ENCODE measurements at regions not wholly inside any gene's neighbourhood (a gene's known extent, or its start where the extent isn't known, plus 50 kb on each side); places are given as distances from the start of the nearest gene placed in this dataset.

- H3K36me3 ChIP-seq, result no peaks in the 10 kb centered on the region
- intact Hi-C loops (cut with DNase I), result no loop called here
- peaks cover 6% of the 10 kb centered on the region for H3K4me1 ChIP-seq
- H3K4me3 ChIP-seq, result no peak overlapping the region
- H3K27ac ChIP-seq, result no peak overlapping the region
- H3K27me3 ChIP-seq, result no peaks in the 10 kb centered on the region
- no peak for TF ChIP-seq POLR2A (IDR thresholded peaks at IDR 0.05)
- no peak for TF ChIP-seq POLR2AphosphoS5 (IDR thresholded peaks at IDR 0.05; ENCODE audit: insufficient read depth in 1 of 2, low read depth in 1 of 2)
- no peak for TF ChIP-seq CTCF (IDR thresholded peaks at IDR 0.05)
- no peaks in the 10 kb centered on the region for H3K9me3 ChIP-seq
- no peak for DNase-seq (ENCODE audit: extremely low spot score in 2 of 2)
Observed at GRCh38 chr12:91556909-91557308, 374.3 kb upstream of the DCN start.

GRCh38 chr12:91555436-91556415 is 373.1 kb upstream of the DCN start:
- no peak overlapping the region for H3K27ac ChIP-seq
- no peaks in the 10 kb centered on the region for H3K36me3 ChIP-seq
- intact Hi-C loops (cut with DNase I), result no loop called here
- H3K4me1 ChIP-seq, result peaks cover 6% of the 10 kb centered on the region
- no peak for DNase-seq (ENCODE audit: extremely low spot score in 2 of 2)
- H3K9me3 ChIP-seq, result no peaks in the 10 kb centered on the region
- no peaks in the 10 kb centered on the region for H3K27me3 ChIP-seq
- H3K4me3 ChIP-seq, result no peak overlapping the region
- TF ChIP-seq POLR2A (IDR thresholded peaks at IDR 0.05), result no peak
- TF ChIP-seq CTCF (IDR thresholded peaks at IDR 0.05), result no peak

- intact Hi-C loops (cut with DNase I), result no loop called here
- H3K27ac ChIP-seq, result no peak overlapping the region
- H3K4me3 ChIP-seq, result no peak overlapping the region
- TF ChIP-seq POLR2A (IDR thresholded peaks at IDR 0.05) (no peak), CTCF (IDR thresholded peaks at IDR 0.05) (no peak), POLR2AphosphoS5 (IDR thresholded peaks at IDR 0.05; ENCODE audit: insufficient read depth in 1 of 2, low read depth in 1 of 2) (no peak)
- no peak for DNase-seq (ENCODE audit: extremely low spot score in 2 of 2)
- no peaks in the 10 kb centered on the region for H3K36me3 ChIP-seq
- H3K27me3 ChIP-seq, result no peaks in the 10 kb centered on the region
- peaks cover 6% of the 10 kb centered on the region for H3K4me1 ChIP-seq
- no peaks in the 10 kb centered on the region for H3K9me3 ChIP-seq
Observed at GRCh38 chr12:91551927-91552326, 369.3 kb upstream of the DCN start.

GRCh38 chr12:91551242-91551641 is 368.6 kb upstream of the DCN start:
- Histone ChIP-seq H3K27ac (no peak overlapping the region), H3K36me3 (no peaks in the 10 kb centered on the region), H3K4me3 (no peak overlapping the region), H3K9me3 (no peaks in the 10 kb centered on the region), H3K4me1 (peaks cover 3% of the 10 kb centered on the region), H3K27me3 (no peaks in the 10 kb centered on the region)
- intact Hi-C loops (cut with DNase I), result no loop called here
- DNase-seq (ENCODE audit: extremely low spot score in 2 of 2), result no peak
- TF ChIP-seq POLR2AphosphoS5 (IDR thresholded peaks at IDR 0.05; ENCODE audit: insufficient read depth in 1 of 2, low read depth in 1 of 2) (no peak), CTCF (IDR thresholded peaks at IDR 0.05) (no peak), POLR2A (IDR thresholded peaks at IDR 0.05) (no peak)

GRCh38 chr12:91542666-91543065 is 360.0 kb upstream of the DCN start:
- H3K4me1 ChIP-seq, result no peaks in the 10 kb centered on the region
- H3K9me3 ChIP-seq, result no peaks in the 10 kb centered on the region
- no peaks in the 10 kb centered on the region for H3K36me3 ChIP-seq
- no peak overlapping the region for H3K27ac ChIP-seq
- no peak for TF ChIP-seq POLR2AphosphoS5 (IDR thresholded peaks at IDR 0.05; ENCODE audit: insufficient read depth in 1 of 2, low read depth in 1 of 2)
- TF ChIP-seq POLR2A (IDR thresholded peaks at IDR 0.05), result no peak
- no peak for TF ChIP-seq CTCF (IDR thresholded peaks at IDR 0.05)
- no peaks in the 10 kb centered on the region for H3K27me3 ChIP-seq
- intact Hi-C loops (cut with DNase I), result no loop called here
- H3K4me3 ChIP-seq, result no peak overlapping the region
- DNase-seq (ENCODE audit: extremely low spot score in 2 of 2), result no peak
